ENCODE measurements at regions not wholly inside any gene's neighbourhood (a gene's known extent, or its start where the extent isn't known, plus 50 kb on each side); places are given as distances from the start of the nearest gene placed in this dataset.

- TF ChIP-seq, protein P1, sequence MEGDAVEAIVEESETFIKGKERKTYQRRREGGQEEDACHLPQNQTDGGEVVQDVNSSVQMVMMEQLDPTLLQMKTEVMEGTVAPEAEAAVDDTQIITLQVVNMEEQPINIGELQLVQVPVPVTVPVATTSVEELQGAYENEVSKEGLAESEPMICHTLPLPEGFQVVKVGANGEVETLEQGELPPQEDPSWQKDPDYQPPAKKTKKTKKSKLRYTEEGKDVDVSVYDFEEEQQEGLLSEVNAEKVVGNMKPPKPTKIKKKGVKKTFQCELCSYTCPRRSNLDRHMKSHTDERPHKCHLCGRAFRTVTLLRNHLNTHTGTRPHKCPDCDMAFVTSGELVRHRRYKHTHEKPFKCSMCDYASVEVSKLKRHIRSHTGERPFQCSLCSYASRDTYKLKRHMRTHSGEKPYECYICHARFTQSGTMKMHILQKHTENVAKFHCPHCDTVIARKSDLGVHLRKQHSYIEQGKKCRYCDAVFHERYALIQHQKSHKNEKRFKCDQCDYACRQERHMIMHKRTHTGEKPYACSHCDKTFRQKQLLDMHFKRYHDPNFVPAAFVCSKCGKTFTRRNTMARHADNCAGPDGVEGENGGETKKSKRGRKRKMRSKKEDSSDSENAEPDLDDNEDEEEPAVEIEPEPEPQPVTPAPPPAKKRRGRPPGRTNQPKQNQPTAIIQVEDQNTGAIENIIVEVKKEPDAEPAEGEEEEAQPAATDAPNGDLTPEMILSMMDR (IDR thresholded peaks at IDR 0.05): no peak
- H3K4me1 ChIP-seq: no peaks in the 10 kb centered on the region
- no peak for DNase-seq (ENCODE audit: low spot score in 2 of 2)
- H3K27me3 ChIP-seq: no peaks in the 10 kb centered on the region
- no peaks in the 10 kb centered on the region for H3K36me3 ChIP-seq
- H3K27ac ChIP-seq: no peak overlapping the region
- no peaks in the 10 kb centered on the region for H3K9me3 ChIP-seq
- no peak overlapping the region for H3K4me3 ChIP-seq
- intact Hi-C loops (cut with DNase I): no loop called here
Measured at GRCh38 chr22:22105364-22105763, 122.8 kb upstream of the TOP3B start.

DNA sequence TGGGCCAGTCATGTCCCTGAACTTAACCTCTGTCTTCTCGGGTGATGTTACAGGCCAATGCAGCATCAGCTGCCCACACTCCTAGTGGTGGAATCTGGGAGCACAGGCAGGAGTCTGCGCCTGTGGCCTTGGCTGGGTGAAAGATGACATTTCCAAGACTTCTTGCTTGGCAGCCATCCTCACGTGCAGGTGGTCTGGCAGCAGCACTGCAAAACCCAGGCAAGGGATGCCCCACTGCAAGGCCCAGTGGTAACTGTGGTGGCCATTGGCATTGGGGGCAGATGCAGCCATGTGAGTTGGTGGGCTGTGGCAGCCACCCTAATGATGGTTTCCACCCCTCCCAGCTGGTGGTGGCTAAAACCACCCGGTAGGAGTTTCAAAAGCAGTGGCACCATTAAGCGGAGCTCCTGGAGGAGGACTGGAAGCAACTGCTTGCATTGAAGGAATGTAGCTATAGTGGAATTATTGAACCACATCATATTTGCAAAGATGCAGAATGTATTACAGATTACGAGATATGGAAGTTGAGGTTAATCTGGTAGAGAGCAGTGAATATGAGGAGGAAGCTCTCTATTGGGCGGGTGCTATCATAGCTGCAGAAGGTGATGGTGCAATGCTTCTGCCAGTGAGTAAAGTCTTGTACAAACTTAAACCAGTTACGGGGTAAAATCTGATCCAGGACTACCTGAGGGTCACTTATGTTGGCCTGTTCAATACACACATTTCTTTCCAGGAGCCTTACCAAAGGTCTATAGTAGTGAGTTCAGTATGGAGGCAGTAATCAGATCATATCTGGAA is 120.7 kb upstream of the TOP3B start:
- no peaks in the 10 kb centered on the region for H3K4me1 ChIP-seq
- no peaks in the 10 kb centered on the region for H3K9me3 ChIP-seq
- no peaks in the 10 kb centered on the region for H3K36me3 ChIP-seq
- H3K27me3 ChIP-seq: no peaks in the 10 kb centered on the region
- intact Hi-C loops (cut with DNase I): no loop called here
- TF ChIP-seq, protein P1 (IDR thresholded peaks at IDR 0.05): no peak
- no peak for DNase-seq (ENCODE audit: low spot score in 2 of 2)
- H3K27ac ChIP-seq: no peak overlapping the region
- no peak overlapping the region for H3K4me3 ChIP-seq

GRCh38 chr22:22099833-22100812 is 117.5 kb upstream of the TOP3B start:
- Histone ChIP-seq H3K9me3 (no peaks in the 10 kb centered on the region), H3K36me3 (no peaks in the 10 kb centered on the region), H3K27ac (no peak overlapping the region), H3K27me3 (no peaks in the 10 kb centered on the region), H3K4me1 (no peaks in the 10 kb centered on the region), H3K4me3 (no peak overlapping the region)
- TF ChIP-seq, protein P1 (IDR thresholded peaks at IDR 0.05): no peak
- DNase-seq (ENCODE audit: low spot score in 2 of 2): no peak
- intact Hi-C loops (cut with DNase I): no loop called here

DNA sequence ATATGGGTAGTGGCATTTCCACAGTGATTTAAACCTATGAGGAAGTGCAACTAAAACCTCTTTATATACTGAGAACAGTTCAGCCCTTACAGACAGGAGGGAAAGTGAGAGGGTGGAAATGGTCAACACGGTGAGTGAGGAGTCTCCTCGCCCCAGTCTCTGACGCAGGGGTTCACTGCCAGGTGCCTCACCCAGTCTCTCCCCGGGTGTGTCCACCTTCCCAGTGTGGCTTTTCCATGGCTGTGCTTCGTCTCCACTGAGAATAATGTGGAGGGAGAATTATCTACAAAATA is 116.6 kb upstream of the TOP3B start:
- Histone ChIP-seq H3K27me3 (no peaks in the 10 kb centered on the region), H3K27ac (no peak overlapping the region), H3K9me3 (no peaks in the 10 kb centered on the region), H3K4me1 (no peaks in the 10 kb centered on the region), H3K36me3 (no peaks in the 10 kb centered on the region), H3K4me3 (no peak overlapping the region)
- TF ChIP-seq, protein P1 (IDR thresholded peaks at IDR 0.05): no peak
- intact Hi-C loops (cut with DNase I): no loop called here
- no peak for DNase-seq (ENCODE audit: low spot score in 2 of 2)

DNA sequence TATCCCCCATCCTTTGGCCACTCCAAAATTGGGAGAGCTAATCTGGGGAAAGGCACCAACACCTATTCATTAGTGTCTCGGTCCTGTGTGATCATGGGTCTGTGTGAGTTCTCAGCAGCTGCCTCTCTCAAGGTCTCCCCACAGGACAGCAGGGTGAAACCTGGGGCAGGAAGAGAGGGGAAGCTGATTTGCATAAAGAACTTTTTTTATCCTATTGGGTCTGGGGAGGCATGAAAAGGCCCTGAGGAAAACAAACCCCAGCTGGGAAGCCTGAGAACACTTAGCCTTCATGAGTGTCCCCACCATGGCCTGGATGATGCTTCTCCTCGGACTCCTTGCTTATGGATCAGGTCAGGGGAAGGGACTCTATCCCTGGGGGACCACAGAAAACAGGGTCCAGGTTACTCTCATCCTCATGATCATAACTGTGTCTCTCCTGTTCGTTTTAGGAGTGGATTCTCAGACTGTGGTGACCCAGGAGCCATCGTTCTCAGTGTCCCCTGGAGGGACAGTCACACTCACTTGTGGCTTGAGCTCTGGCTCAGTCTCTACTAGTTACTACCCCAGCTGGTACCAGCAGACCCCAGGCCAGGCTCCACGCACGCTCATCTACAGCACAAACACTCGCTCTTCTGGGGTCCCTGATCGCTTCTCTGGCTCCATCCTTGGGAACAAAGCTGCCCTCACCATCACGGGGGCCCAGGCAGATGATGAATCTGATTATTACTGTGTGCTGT is 116.0 kb upstream of the TOP3B start:
- no peak for DNase-seq (ENCODE audit: low spot score in 2 of 2)
- H3K4me3 ChIP-seq: no peak overlapping the region
- no peak overlapping the region for H3K27ac ChIP-seq
- H3K9me3 ChIP-seq: no peaks in the 10 kb centered on the region
- intact Hi-C loops (cut with DNase I): no loop called here
- no peaks in the 10 kb centered on the region for H3K4me1 ChIP-seq
- no peaks in the 10 kb centered on the region for H3K36me3 ChIP-seq
- no peaks in the 10 kb centered on the region for H3K27me3 ChIP-seq
- TF ChIP-seq, protein P1 (IDR thresholded peaks at IDR 0.05): no peak
